Pulmonary artery endothelial cell (primary cell): ENCODE measurements at regions not wholly inside any gene's neighbourhood (a gene's known extent, or its start where the extent isn't known, plus 50 kb on each side); places are given as distances from the start of the nearest gene placed in this dataset.
"Not testable (repeated sequence)": the region's sequence is repeated elsewhere in the genome, so short reads cannot be mapped to it uniquely, and the experiment has no call there.

Experiments used
- DNase-seq: peaks from one replicate; pipeline ENCODE4 v3.0.0-alpha.2; 2011; ENCODE audit warnings: low read depth, low spot score

DNA sequence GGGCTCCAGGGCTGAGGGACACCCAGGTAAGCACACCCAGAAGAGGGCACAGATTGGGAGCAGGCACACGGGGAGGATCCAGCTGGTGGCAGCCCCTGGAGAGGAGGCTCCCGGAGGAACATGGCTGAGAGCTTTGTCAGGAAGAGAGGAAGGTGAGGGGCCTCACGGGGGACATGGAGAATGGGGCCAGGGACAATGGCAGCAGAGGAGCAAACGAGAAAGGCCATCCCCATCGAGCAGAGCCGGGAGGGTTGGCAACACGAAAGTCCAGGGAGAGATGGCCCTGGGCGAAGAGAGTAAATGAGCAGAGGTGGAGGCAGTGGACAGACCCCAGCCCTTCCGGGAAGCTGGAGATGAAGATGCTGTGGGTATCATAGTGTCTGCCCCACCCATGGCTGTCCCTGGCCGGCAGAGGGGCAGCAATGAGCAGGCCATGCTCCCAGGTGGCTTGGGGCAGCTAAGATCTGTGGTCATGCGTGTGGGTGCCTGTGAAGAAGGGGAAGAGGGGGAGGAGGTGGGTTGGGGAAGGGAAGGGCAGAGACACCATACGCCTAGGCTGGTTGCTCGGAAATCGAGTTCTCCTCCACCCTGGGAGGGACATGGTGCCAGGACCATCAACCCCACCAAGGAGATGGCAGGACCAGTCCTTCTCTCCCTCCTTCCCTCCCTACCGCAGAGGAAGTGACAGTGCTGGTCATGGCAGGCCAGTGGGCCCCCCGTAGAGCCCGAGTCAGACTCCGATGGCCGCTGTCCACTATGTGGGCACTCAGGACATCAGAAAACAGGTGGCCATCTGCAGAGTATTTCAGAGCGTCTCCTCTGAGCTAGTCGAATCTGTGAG lies 191.7 kb downstream of the NDUFA10 start:
- no peak for DNase-seq

DNA sequence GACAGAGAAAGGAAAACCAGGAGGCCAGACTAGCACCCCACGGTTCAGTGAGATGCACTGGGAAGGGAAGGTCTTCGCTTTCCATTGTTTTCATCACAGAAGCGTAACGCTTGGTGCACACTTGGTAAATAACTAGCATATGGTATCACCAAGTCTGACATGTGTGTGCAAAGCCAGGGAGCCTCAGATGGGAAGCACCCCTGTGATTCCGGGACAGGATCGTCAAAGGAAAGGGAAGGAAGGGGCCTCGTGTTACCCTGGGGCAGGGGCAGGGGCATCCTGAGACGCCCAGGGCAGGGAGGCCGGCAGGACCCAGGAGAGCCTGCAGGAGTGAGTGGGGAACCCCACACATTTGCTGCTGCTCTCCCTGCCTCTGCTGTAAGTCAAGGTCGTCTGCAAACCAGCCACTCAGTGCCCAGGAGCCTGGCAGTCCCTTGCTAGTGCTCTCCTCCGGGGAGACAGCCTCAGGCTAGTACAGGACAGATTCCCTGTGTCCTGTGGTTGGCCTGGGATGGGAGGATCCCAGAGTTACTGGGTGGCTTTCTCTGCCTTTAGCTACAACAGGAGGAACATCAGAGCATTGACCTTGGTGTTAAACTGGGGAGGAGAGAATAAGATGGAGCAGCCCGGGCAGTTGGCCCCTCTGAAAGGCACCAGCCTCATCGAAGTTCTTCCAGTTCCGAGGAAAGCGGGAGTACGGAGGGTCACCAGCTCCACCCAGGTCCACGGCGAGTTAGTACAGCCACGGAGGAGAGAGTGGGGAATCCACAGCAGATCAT lies 192.5 kb downstream of the NDUFA10 start:
- DNase-seq = no peak

DNA sequence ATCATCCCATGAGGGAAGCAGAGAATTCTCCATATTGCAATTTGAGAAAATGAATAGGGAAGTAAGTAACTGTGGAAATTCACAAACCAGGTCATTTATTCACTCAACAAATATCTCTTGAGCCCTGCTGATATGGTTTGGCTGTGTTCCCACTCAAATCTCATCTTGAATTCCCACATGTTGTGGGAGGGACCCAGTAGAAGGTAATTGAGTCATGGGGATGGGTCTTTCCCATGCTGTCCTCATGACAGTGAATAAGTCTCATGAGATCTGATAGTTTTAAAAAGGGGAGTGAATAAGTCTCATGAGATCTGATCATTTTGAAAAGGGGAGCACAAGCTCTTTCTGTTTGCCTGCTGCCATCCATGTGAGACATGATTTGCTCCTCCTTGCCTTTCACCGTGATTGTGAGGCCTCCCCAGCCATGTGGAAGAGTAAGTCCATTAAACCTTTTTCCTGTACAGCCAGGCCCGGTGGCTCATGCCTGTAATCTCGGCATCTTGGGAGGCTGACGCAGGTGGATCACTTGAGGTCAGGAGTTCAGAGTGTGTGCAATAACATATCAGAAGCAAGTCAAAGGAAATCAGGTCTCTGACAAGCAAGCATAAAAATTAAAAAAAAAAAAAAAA lies 193.2 kb downstream of the NDUFA10 start:
- DNase-seq = no peak

DNA sequence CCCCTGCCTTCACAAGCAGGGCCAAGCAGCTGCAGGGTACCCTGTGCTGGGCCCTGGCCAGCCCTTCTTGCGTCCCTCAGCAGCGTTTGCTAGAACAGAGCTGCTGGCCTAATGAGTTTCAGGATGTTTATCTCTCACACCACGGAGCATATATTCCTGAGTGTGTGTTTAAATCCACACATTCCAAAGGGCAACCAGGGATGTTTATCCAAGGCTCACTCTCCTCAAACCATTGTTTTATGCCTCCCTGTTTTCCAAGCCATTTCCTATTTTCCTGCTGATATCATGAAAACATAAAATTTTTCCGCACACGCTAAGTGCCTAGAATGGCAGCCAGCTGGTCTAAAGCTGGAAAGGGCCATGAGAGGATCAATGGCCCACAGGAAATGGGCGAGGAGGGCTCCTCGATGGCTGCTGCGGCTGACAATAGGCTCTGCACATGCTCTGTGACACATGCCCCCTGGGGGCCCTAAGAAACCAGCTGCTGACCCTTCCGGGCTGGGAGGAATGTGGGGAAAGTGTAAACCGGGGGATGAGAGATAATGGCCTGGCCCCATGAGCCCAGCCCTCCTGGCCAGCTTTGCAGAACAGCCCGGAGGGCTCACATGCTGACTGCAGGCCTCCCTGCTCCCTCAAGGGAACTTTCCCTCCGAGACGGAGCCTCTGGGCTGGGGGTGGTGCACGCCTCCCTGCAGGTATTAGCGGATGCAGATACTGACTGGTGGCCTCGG lies 194.0 kb downstream of the NDUFA10 start:
- DNase-seq = peak; percentile 59

DNA sequence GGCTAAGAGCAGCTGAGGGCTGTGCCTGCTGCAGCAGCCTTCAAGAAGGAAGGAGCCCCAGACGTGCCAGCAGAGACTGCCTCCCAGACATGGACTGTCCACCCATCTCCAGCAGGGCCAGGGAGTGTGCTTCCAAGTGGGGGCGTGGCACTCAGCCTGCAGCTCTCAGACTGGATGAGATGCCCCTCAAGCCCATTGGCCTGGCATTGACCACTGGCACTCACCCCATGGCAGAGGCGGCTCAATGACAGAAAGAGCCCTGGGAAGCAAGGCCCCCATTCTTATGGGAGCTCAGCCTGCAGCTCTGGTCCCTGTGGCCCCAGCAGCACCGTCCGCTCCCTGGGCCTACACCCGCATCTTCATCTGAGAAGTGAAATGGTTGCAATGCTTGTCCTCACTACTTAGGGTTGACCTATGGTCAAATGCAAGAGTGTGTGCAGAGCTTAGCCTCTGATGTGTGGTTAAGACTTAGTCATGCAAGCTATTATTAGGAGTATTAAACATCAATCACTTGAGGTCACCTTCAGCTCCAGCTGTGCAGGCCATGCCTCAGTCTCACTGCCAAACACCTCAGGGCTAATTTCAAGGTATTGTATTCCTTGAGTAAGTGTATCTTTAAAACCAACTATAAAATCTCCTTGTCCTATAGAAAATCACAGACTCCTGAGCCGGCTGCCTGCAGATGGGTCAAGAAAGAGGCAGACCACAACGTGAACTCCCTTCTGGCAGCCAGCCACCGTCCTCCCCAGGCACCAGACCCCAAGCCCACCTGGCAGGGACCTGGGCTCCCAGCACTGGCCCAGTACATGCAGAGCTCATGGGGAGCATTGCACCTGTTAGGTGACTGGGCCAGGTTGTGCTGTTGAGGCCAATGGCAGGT lies 194.8 kb downstream of the NDUFA10 start:
- no peak for DNase-seq

- no peak for DNase-seq
Observed at GRCh38 chr2:239829326-239829725, 195.8 kb downstream of the NDUFA10 start.

- not testable (repeated sequence) for DNase-seq
Observed at GRCh38 chr2:239828973-239829275, 196.2 kb downstream of the NDUFA10 start.

DNA sequence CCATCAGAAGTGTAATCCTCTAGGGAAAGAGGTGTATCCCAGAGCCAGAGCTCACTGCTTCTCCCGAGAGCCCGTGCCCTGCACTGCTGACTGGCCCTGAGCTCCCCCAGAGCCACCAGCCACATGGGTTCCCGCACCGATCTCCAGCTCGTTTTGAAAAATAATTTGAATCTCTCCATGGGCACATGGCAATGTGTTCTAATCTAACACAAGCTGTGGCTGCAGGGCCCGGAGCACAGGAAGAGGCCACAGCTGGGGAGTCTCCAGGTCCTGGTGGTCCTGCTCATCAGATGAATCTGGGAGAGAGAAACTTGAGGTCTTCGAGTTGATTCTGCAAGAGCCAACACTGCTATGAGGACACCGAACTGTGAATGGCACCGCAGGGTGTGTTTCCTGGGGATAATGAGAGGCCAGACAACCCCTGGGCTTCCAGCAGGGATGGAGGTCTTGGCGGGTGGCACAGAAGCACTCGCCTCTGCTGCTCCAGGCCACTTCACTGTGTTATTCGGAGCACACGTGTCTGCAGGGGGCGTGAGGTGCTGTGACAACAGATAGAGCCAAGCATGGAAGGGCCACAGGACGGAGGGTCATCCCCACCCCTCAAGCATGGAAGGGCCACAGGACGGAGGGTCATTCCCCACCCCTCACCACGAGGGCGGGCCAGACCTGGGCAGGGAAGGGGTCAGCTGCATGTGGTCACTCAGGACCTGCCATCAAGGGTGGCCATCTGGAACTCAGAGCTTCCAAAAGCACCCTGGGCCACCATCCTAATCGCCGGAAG lies 196.8 kb downstream of the NDUFA10 start:
- no peak for DNase-seq

- no peak for DNase-seq
Observed at GRCh38 chr2:239827523-239827890, 197.6 kb downstream of the NDUFA10 start.

DNA sequence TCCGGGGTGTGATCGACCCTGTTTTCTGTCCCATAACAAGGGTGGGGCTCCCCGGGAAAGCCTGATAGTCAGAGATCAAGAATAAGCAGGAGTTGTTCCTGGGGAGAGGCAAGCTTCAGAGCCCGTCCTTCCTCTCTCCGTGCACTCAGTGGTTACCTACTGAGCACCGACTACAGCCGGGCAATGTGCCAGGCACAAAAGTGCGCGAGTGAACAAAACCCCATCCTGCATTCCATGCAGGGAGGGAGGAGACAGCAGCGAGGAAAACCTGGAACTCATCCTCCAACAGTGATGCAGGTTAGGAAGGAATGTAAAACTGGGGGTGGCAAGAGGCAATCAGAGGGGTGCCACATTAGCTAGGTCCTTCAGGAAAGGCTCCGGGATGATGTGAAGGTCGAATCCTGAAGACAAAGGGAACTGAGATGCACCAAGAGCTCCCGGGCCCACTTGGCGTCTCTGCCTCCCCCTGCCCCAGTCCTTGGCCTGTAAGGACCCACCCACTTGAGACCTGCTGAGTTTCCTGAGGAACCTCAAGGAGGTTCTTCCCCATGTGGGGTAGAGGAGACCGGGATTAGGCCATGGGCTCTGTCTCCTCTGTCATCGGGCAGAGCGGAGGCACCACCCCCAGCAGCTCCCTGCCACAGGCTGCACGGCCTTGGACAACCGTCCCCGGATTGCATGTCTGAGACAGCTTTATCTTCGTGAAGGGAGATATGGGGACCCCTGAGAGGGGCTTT lies 198.2 kb downstream of the NDUFA10 start:
- DNase-seq = no peak

GRCh38 chr2:239826376-239826775 lies 198.8 kb downstream of the NDUFA10 start:
- DNase-seq = no peak

GRCh38 chr2:239825705-239825979 lies 199.5 kb downstream of the NDUFA10 start:
- no peak for DNase-seq

- no peak for DNase-seq
Observed at GRCh38 chr2:239824866-239825704, 200.1 kb downstream of the NDUFA10 start.

- no peak for DNase-seq
Observed at GRCh38 chr2:239824046-239824694, 201.0 kb downstream of the NDUFA10 start.

- no peak for DNase-seq
Observed at GRCh38 chr2:239822146-239822831, 202.9 kb downstream of the NDUFA10 start.

- DNase-seq = no peak
Observed at GRCh38 chr2:239821694-239822075, 203.5 kb downstream of the NDUFA10 start.

GRCh38 chr2:239820836-239821693 lies 204.1 kb downstream of the NDUFA10 start:
- no peak for DNase-seq
